Pancreas (tissue), 10 donors: ENCODE measurements at regions not wholly inside any gene's neighbourhood (a gene's known extent, or its start where the extent isn't known, plus 50 kb on each side); places are given as distances from the start of the nearest gene placed in this dataset.

ENCODE experiments used
- ATAC-seq, 4 donors: fragments of 200-7000 bp; cut with Tn5 transposase; one replicate each; pipeline versions ENCODE4 v1.8.0 to v1.9.1; 2020; ENCODE audit warnings: mild to moderate bottlenecking in 4 of 4, moderate library complexity in 4 of 4
- DNase-seq, 6 donors: peaks; one replicate each; pipeline ENCODE4 v3.0.0-alpha.2; 2020
- FAIRE-seq: peaks from 2 replicates; lab custom pipeline; 2012; peaks lifted over from hg19 to GRCh38; lab: Jason Lieb, UNC
- H3K27ac ChIP-seq, 4 donors: fragments of 200-600 bp; sonication (generic); 1 replicate in 3 of 4; 2 replicates in 1 of 4; pipeline versions ENCODE4 v1.5.0 to v1.8.0; 2020
- H3K27me3 ChIP-seq, 4 donors: fragments of 200-600 bp; one replicate each; pipeline ENCODE4 v1.8.0; 2021
- H3K36me3 ChIP-seq, 3 donors: fragments of 200-600 bp; sonication (generic) in 1 of 3; one replicate each; pipeline versions ENCODE4 v1.5.0 to v1.8.0; 2020 to 2021
- H3K4me1 ChIP-seq, 3 donors: fragments of 200-600 bp; one replicate each; pipeline ENCODE4 v1.8.0; 2021
- H3K4me3 ChIP-seq, 4 donors: fragments of 200-600 bp; sonication (generic) in 2 of 4; one replicate each; pipeline versions ENCODE4 v1.5.0 to v1.8.0; 2020 to 2021
- H3K9me3 ChIP-seq, 4 donors: fragments of 200-600 bp; one replicate each; pipeline ENCODE4 v1.8.0; 2021
- CTCF ChIP-seq, 4 donors: fragments of 200-600 bp; sonication (generic) in 3 of 4; IDR thresholded peaks; one replicate each; pipeline versions ENCODE4 v1.5.0 to v1.8.0; 2021; ENCODE audit warnings: antibody characterized with exemption in 4 of 4
- WGBS, 2 donors: extraction: QIAGEN DNeasy Blood & Tissue Kit; methylation state at CpG; one replicate each; pipeline ENCODE4 v1.1.7; 2013; 5-methylcytosine and 5-hydroxymethylcytosine counted together
- intact Hi-C, 3 donors: fragments of 100-400 bp; cut with DNase I; formaldehyde crosslinking; loops; one replicate each; pipeline versions ENCODE4 v1.11.1 to v1.14.2; 2022
- donor health status: healthy with polysubstance abuse.
- donor health status: DM: no; HTN: no; CAD: no; lungs with moderate emphysema.
- donor health status: DM: no; HTN: no; CAD: no.
- donor health status: control.
- donor health status: control.
- donor health status: Bipolar disorder and iron deficiency.
- donor health status: DM: yes; HTN: yes; CAD: no.
- donor health status: DM: no; HTN: no; CAD: no.
- donor health status: DM: no; HTN: no; CAD: no.
- donor health status: DM: yes; HTN: yes; CAD: no.

- ATAC-seq (no peak), FAIRE-seq (no peak), DNase-seq (no peak)
- Histone ChIP-seq H3K4me1 (no peaks in the 10 kb centered on the region), H3K27ac (no peak overlapping the region), H3K9me3 (no peaks in the 10 kb centered on the region), H3K36me3 (no peaks in the 10 kb centered on the region), H3K27me3 (no peaks in the 10 kb centered on the region), H3K4me3 (no peak overlapping the region)
- WGBS, 2 donors = 89 to 91% methylated on average over 4 of the region's 4 CpGs
- no peak for TF ChIP-seq CTCF (IDR thresholded peaks at IDR 0.05)
- intact Hi-C loops = no loop called here
These were observed 265.5 kb upstream of the C2CD4B start for GRCh38 chr15:62430552-62430951.

- no peak for FAIRE-seq
- no peaks in the 10 kb centered on the region for H3K4me1 ChIP-seq
- H3K4me3 ChIP-seq = no peak overlapping the region
- ATAC-seq = no peak
- no peak for TF ChIP-seq CTCF (IDR thresholded peaks at IDR 0.05)
- no peak for DNase-seq
- H3K27me3 ChIP-seq = no peaks in the 10 kb centered on the region
- intact Hi-C loops = no loop called here
- H3K36me3 ChIP-seq = no peaks in the 10 kb centered on the region
- H3K27ac ChIP-seq = no peak overlapping the region
- WGBS, 2 donors = 83 to 90% methylated on average over 6 of the region's 6 CpGs
- no peaks in the 10 kb centered on the region for H3K9me3 ChIP-seq
These were observed 266.1 kb upstream of the C2CD4B start for GRCh38 chr15:62431008-62431797.

- DNase-seq = no peak
These were observed 266.7 kb upstream of the C2CD4B start for GRCh38 chr15:62431817-62432216.

GRCh38 chr15:62432702-62433398 lies 267.8 kb upstream of the C2CD4B start:
- no peaks in the 10 kb centered on the region for H3K36me3 ChIP-seq
- no peak overlapping the region for H3K4me3 ChIP-seq
- no peaks in the 10 kb centered on the region for H3K4me1 ChIP-seq
- no peak for TF ChIP-seq CTCF (IDR thresholded peaks at IDR 0.05)
- no peaks in the 10 kb centered on the region for H3K9me3 ChIP-seq
- H3K27me3 ChIP-seq = no peaks in the 10 kb centered on the region
- intact Hi-C loops = no loop called here
- no peak for DNase-seq
- WGBS, 2 donors = 64 to 86% methylated on average over 5 of the region's 5 CpGs
- no peak for ATAC-seq
- no peak for FAIRE-seq
- H3K27ac ChIP-seq = no peak overlapping the region

More at GRCh38 chr15:62431817-62432216, 266.7 kb upstream of the C2CD4B start:
- H3K4me3 ChIP-seq = no peak overlapping the region
- no peak for ATAC-seq
- WGBS, 2 donors = 88 to 93% methylated on average over 5 of the region's 5 CpGs
- no peaks in the 10 kb centered on the region for H3K4me1 ChIP-seq
- no peaks in the 10 kb centered on the region for H3K36me3 ChIP-seq
- intact Hi-C loops = no loop called here
- no peaks in the 10 kb centered on the region for H3K9me3 ChIP-seq
- no peak overlapping the region for H3K27ac ChIP-seq
- H3K27me3 ChIP-seq = no peaks in the 10 kb centered on the region
- no peak for FAIRE-seq
- no peak for TF ChIP-seq CTCF (IDR thresholded peaks at IDR 0.05)

GRCh38 chr15:62436235-62436634 lies 271.1 kb upstream of the C2CD4B start:
- no peaks in the 10 kb centered on the region for H3K36me3 ChIP-seq
- H3K27ac ChIP-seq = no peak overlapping the region
- ATAC-seq (no peak), DNase-seq (no peak), FAIRE-seq (no peak)
- intact Hi-C loops = no loop called here
- no peaks in the 10 kb centered on the region for H3K27me3 ChIP-seq
- TF ChIP-seq CTCF (IDR thresholded peaks at IDR 0.05) = no peak
- H3K9me3 ChIP-seq = no peaks in the 10 kb centered on the region
- H3K4me3 ChIP-seq = no peak overlapping the region
- 86 to 89% methylated on average over 4 of the region's 4 CpGs for WGBS, 2 donors
- no peaks in the 10 kb centered on the region for H3K4me1 ChIP-seq
